ENCODE measurements at regions not wholly inside any gene's neighbourhood (a gene's known extent, or its start where the extent isn't known, plus 50 kb on each side); places are given as distances from the start of the nearest gene placed in this dataset.

DNA sequence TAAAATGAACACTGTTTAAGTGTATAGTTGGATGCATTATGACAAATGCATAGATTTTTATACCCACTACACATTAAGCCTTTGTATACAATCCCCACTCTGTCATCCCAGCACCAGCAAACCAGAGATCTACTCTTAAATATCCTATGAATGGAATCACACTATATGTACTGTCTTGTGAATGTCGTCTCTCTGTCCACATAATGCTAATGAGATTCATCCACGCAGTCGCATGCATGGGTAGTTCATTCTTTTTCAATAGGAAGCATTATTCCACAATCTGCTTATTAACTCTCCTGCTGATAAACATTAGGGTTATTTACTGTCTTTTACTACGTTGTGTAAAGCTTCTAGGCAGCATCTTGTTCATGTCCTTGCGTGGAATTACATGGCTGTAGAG lies 892.3 kb downstream of the LTN1 start:
- no peak for TF ChIP-seq EZH2 (IDR thresholded peaks at IDR 0.05; ENCODE audit: low read length)
- TF ChIP-seq, protein P1, sequence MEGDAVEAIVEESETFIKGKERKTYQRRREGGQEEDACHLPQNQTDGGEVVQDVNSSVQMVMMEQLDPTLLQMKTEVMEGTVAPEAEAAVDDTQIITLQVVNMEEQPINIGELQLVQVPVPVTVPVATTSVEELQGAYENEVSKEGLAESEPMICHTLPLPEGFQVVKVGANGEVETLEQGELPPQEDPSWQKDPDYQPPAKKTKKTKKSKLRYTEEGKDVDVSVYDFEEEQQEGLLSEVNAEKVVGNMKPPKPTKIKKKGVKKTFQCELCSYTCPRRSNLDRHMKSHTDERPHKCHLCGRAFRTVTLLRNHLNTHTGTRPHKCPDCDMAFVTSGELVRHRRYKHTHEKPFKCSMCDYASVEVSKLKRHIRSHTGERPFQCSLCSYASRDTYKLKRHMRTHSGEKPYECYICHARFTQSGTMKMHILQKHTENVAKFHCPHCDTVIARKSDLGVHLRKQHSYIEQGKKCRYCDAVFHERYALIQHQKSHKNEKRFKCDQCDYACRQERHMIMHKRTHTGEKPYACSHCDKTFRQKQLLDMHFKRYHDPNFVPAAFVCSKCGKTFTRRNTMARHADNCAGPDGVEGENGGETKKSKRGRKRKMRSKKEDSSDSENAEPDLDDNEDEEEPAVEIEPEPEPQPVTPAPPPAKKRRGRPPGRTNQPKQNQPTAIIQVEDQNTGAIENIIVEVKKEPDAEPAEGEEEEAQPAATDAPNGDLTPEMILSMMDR (optimal IDR thresholded peaks at IDR 0.05 in 1 of 3, IDR thresholded peaks at IDR 0.05 in 1 of 3, conservative IDR thresholded peaks at IDR 0.05 in 1 of 3; ENCODE audit: extremely low read depth in 1 of 3, insufficient read depth in 2 of 3, low read length in 3 of 3): no peak
- Histone ChIP-seq H3K36me3 (ENCODE audit: control insufficient read depth in 2 of 2, extremely low read depth in 1 of 2, insufficient read depth in 2 of 2, low read length in 2 of 2) (no peaks in the 10 kb centered on the region), H3K4me2 (ENCODE audit: control insufficient read depth, extremely low read depth, insufficient read depth, low read depth, low read length) (no peak overlapping the region), H3K79me2 (ENCODE audit: control insufficient read depth, insufficient read depth, low read length) (no peaks in the 10 kb centered on the region), H3K4me1 (ENCODE audit: control insufficient read depth, extremely low read depth, insufficient read depth, low read length) (no peaks in the 10 kb centered on the region), H3K9me3 (ENCODE audit: control insufficient read depth, low read depth, low read length) (no peaks in the 10 kb centered on the region), H2AFZ (ENCODE audit: control insufficient read depth, low read length) (no peak overlapping the region), H3K9me1 (ENCODE audit: control insufficient read depth, extremely low read depth, insufficient read depth, low read length) (no peaks in the 10 kb centered on the region), H4K20me1 (ENCODE audit: control insufficient read depth, extremely low read depth, insufficient read depth, low read length) (no peaks in the 10 kb centered on the region), H3K27me3 (ENCODE audit: control insufficient read depth, extremely low read depth, insufficient read depth, low read length) (no peaks in the 10 kb centered on the region), H3K4me3 (ENCODE audit: control insufficient read depth in 2 of 3, extremely low read depth in 1 of 3, insufficient read depth in 2 of 3, low read depth in 1 of 3, low read length in 3 of 3) (no peak overlapping the region), H3K27ac (ENCODE audit: control insufficient read depth, insufficient read depth, low read length) (no peak overlapping the region), H3K9ac (ENCODE audit: control insufficient read depth, extremely low read depth, insufficient read depth, low read length) (no peak overlapping the region)
- dilution Hi-C loops (cut with MboI; ENCODE audit: extremely low pct_ligation_motif_present, low sequenced_read_pairs): no loop called here
- FAIRE-seq (no peak), DNase-seq (ENCODE audit: low read depth, low spot score) (no peak)

DNA sequence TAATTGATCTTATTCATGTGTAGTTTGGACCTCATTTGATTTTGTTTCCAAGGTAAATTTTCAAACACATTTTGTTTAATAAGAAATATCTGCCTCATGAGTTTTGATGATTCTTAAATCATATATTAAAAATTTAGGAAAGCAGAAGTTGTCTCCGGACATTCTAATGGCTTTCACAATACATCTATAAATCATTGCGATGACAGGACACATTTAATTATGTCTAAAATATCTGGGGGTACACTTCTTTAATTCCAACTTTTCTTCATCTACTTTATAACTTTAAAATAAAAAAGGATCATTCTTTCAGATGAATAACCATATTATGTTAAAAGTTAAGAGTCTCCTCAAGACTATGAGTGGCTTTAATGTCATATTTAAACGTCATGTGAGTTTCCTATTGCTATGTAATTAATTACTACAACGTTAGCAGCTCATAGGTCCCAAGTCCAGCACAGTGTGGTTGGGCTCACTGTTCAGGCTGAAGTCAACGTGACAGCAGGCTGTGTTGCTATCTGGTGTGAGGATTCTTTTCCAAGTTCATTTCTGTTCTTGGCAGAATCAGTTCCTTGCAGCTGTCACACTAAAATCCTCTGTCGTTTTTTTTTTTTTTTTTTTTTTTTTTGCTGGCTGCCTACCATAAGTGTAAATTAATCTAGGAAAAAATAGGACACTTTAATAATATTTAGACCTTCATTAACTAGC lies 893.5 kb downstream of the LTN1 start:
- Histone ChIP-seq H4K20me1 (ENCODE audit: control insufficient read depth, extremely low read depth, insufficient read depth, low read length) (no peaks in the 10 kb centered on the region), H3K4me2 (ENCODE audit: control insufficient read depth, extremely low read depth, insufficient read depth, low read depth, low read length) (no peak overlapping the region), H3K27me3 (ENCODE audit: control insufficient read depth, extremely low read depth, insufficient read depth, low read length) (no peaks in the 10 kb centered on the region), H3K9ac (ENCODE audit: control insufficient read depth, extremely low read depth, insufficient read depth, low read length) (no peak overlapping the region), H3K27ac (ENCODE audit: control insufficient read depth, insufficient read depth, low read length) (no peak overlapping the region), H3K79me2 (ENCODE audit: control insufficient read depth, insufficient read depth, low read length) (no peaks in the 10 kb centered on the region), H3K36me3 (ENCODE audit: control insufficient read depth in 2 of 2, extremely low read depth in 1 of 2, insufficient read depth in 2 of 2, low read length in 2 of 2) (no peaks in the 10 kb centered on the region), H3K4me1 (ENCODE audit: control insufficient read depth, extremely low read depth, insufficient read depth, low read length) (no peaks in the 10 kb centered on the region), H3K9me3 (ENCODE audit: control insufficient read depth, low read depth, low read length) (no peaks in the 10 kb centered on the region), H3K4me3 (ENCODE audit: control insufficient read depth in 2 of 3, extremely low read depth in 1 of 3, insufficient read depth in 2 of 3, low read depth in 1 of 3, low read length in 3 of 3) (no peak overlapping the region), H2AFZ (ENCODE audit: control insufficient read depth, low read length) (no peak overlapping the region), H3K9me1 (ENCODE audit: control insufficient read depth, extremely low read depth, insufficient read depth, low read length) (no peaks in the 10 kb centered on the region)
- no peak for FAIRE-seq
- no peak for DNase-seq (ENCODE audit: low read depth, low spot score)
- TF ChIP-seq EZH2 (IDR thresholded peaks at IDR 0.05; ENCODE audit: low read length): no peak
- TF ChIP-seq, protein P1 (optimal IDR thresholded peaks at IDR 0.05 in 1 of 3, IDR thresholded peaks at IDR 0.05 in 1 of 3, conservative IDR thresholded peaks at IDR 0.05 in 1 of 3; ENCODE audit: extremely low read depth in 1 of 3, insufficient read depth in 2 of 3, low read length in 3 of 3): no peak
- dilution Hi-C loops (cut with MboI; ENCODE audit: extremely low pct_ligation_motif_present, low sequenced_read_pairs): no loop called here
